ENCODE measurements at regions not wholly inside any gene's neighbourhood (a gene's known extent, or its start where the extent isn't known, plus 50 kb on each side); places are given as distances from the start of the nearest gene placed in this dataset.

GRCh38 chr17:13970531-13970930 is 98.8 kb upstream of the COX10 start:
- no peak overlapping the region for H3K23ac ChIP-seq (ENCODE audit: low read length)
- no peak for DNase-seq
- no peak overlapping the region for H4K12ac ChIP-seq (ENCODE audit: low read depth, low read length)
- H2BK5ac ChIP-seq (ENCODE audit: low read depth, low read length, poor library complexity): no peak overlapping the region
- no peak overlapping the region for H2AFZ ChIP-seq (ENCODE audit: insufficient read depth, low read length, poor library complexity)
- no peaks in the 10 kb centered on the region for H3K27me3 ChIP-seq (ENCODE audit: insufficient read depth, low read length)
- H2AK5ac ChIP-seq (ENCODE audit: low read length): no peak overlapping the region
- no peak overlapping the region for H2BK120ac ChIP-seq (ENCODE audit: insufficient read depth, low read length, poor library complexity)
- H3K27ac ChIP-seq (ENCODE audit: low read depth, low read length): no peak overlapping the region
- no peaks in the 10 kb centered on the region for H3K4me1 ChIP-seq (ENCODE audit: control insufficient read depth in 1 of 2, insufficient read depth in 2 of 2, low read length in 2 of 2)
- H3K14ac ChIP-seq (ENCODE audit: low read length): no peak overlapping the region
- no peak overlapping the region for H3K4me3 ChIP-seq (ENCODE audit: low read depth, low read length)
- H3K79me2 ChIP-seq (ENCODE audit: control insufficient read depth, insufficient read depth, low read length, poor library complexity): no peaks in the 10 kb centered on the region
- no CpG with 5 or more reads among the region's 5 CpGs for WGBS (ENCODE audit: extremely low coverage, insufficient coverage, insufficient read length)
- H3K9me3 ChIP-seq (ENCODE audit: insufficient read depth, low read depth, low read length): no peaks in the 10 kb centered on the region
- H3K79me1 ChIP-seq (ENCODE audit: low read length): no peaks in the 10 kb centered on the region
- no peak overlapping the region for H3K4ac ChIP-seq (ENCODE audit: low read depth, low read length)
- H4K91ac ChIP-seq (ENCODE audit: low read depth, low read length): no peak overlapping the region
- H3K9ac ChIP-seq (ENCODE audit: low read length): no peak overlapping the region
- H3K36me3 ChIP-seq (ENCODE audit: control insufficient read depth in 1 of 2, insufficient read depth in 2 of 2, low read length in 2 of 2): no peaks in the 10 kb centered on the region
- H3K18ac ChIP-seq (ENCODE audit: low read length): no peak overlapping the region
- H2BK12ac ChIP-seq (ENCODE audit: low read length): no peak overlapping the region
- H3K4me2 ChIP-seq (ENCODE audit: low read length): no peak overlapping the region
- H4K8ac ChIP-seq (ENCODE audit: low read depth, low read length): no peak overlapping the region

DNA sequence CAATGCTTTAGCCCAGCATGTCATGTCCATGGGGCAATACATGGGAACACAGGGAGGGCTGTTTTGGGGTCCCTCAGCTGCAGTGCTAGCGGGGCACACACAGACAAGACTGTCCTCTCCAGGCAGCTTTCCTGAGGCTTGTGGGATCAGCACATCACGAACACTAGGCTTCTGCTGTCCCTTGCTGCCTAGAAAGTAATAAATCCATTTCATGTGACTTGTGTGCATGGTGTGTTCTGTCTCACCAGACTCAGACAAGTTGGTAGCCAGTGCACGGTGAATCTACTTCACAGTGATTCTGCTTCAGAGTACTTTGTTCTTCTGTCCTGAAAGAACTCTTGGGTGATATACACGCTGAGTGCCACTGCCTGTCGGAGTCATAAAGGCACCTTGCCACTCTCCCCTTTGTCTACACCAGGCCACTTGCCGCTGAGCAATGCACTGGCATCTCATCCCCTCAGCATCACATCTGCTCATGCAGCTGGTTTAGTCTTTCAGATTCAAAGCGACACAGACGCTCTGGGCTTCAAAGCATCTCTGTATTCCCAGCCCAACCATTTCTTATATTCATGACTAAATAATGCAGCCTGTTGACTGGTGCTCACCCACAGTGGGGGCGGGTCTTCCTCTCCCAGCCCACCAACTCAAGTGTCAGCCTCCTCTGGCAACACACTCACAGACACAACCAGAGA is 95.2 kb upstream of the COX10 start:
- Histone ChIP-seq H2BK120ac (ENCODE audit: insufficient read depth, low read length, poor library complexity) (no peak overlapping the region), H3K4ac (ENCODE audit: low read depth, low read length) (no peak overlapping the region), H2AFZ (ENCODE audit: insufficient read depth, low read length, poor library complexity) (no peak overlapping the region), H3K9ac (ENCODE audit: low read length) (no peak overlapping the region), H3K79me1 (ENCODE audit: low read length) (no peaks in the 10 kb centered on the region), H3K79me2 (ENCODE audit: control insufficient read depth, insufficient read depth, low read length, poor library complexity) (no peaks in the 10 kb centered on the region), H2BK5ac (ENCODE audit: low read depth, low read length, poor library complexity) (no peak overlapping the region), H3K23ac (ENCODE audit: low read length) (no peak overlapping the region), H3K4me2 (ENCODE audit: low read length) (no peak overlapping the region), H3K4me1 (ENCODE audit: control insufficient read depth in 1 of 2, insufficient read depth in 2 of 2, low read length in 2 of 2) (no peaks in the 10 kb centered on the region), H3K27ac (ENCODE audit: low read depth, low read length) (no peak overlapping the region), H2BK12ac (ENCODE audit: low read length) (no peak overlapping the region), H4K8ac (ENCODE audit: low read depth, low read length) (no peak overlapping the region), H4K12ac (ENCODE audit: low read depth, low read length) (no peak overlapping the region), H3K9me3 (ENCODE audit: insufficient read depth, low read depth, low read length) (no peaks in the 10 kb centered on the region), H3K36me3 (ENCODE audit: control insufficient read depth in 1 of 2, insufficient read depth in 2 of 2, low read length in 2 of 2) (no peaks in the 10 kb centered on the region), H4K91ac (ENCODE audit: low read depth, low read length) (no peak overlapping the region), H3K4me3 (ENCODE audit: low read depth, low read length) (no peak overlapping the region), H2AK5ac (ENCODE audit: low read length) (no peak overlapping the region), H3K18ac (ENCODE audit: low read length) (no peak overlapping the region), H3K27me3 (ENCODE audit: insufficient read depth, low read length) (no peaks in the 10 kb centered on the region), H3K14ac (ENCODE audit: low read length) (no peak overlapping the region)
- DNase-seq: no peak
- no CpG with 5 or more reads among the region's 9 CpGs for WGBS (ENCODE audit: extremely low coverage, insufficient coverage, insufficient read length)

GRCh38 chr17:13977837-13978236 is 91.5 kb upstream of the COX10 start:
- Histone ChIP-seq H3K4me3 (ENCODE audit: low read depth, low read length) (no peak overlapping the region), H3K9ac (ENCODE audit: low read length) (no peak overlapping the region), H2AK5ac (ENCODE audit: low read length) (no peak overlapping the region), H3K18ac (ENCODE audit: low read length) (no peak overlapping the region), H3K4me1 (ENCODE audit: control insufficient read depth in 1 of 2, insufficient read depth in 2 of 2, low read length in 2 of 2) (no peaks in the 10 kb centered on the region), H2AFZ (ENCODE audit: insufficient read depth, low read length, poor library complexity) (no peak overlapping the region), H3K4me2 (ENCODE audit: low read length) (no peak overlapping the region), H4K8ac (ENCODE audit: low read depth, low read length) (no peak overlapping the region), H3K9me3 (ENCODE audit: insufficient read depth, low read depth, low read length) (no peaks in the 10 kb centered on the region), H4K12ac (ENCODE audit: low read depth, low read length) (no peak overlapping the region), H2BK120ac (ENCODE audit: insufficient read depth, low read length, poor library complexity) (no peak overlapping the region), H3K14ac (ENCODE audit: low read length) (no peak overlapping the region), H3K4ac (ENCODE audit: low read depth, low read length) (no peak overlapping the region), H2BK5ac (ENCODE audit: low read depth, low read length, poor library complexity) (no peak overlapping the region), H3K23ac (ENCODE audit: low read length) (no peak overlapping the region), H4K91ac (ENCODE audit: low read depth, low read length) (no peak overlapping the region), H3K36me3 (ENCODE audit: control insufficient read depth in 1 of 2, insufficient read depth in 2 of 2, low read length in 2 of 2) (no peaks in the 10 kb centered on the region), H3K27me3 (ENCODE audit: insufficient read depth, low read length) (no peaks in the 10 kb centered on the region), H3K79me2 (ENCODE audit: control insufficient read depth, insufficient read depth, low read length, poor library complexity) (no peaks in the 10 kb centered on the region), H3K79me1 (ENCODE audit: low read length) (no peaks in the 10 kb centered on the region), H2BK12ac (ENCODE audit: low read length) (no peak overlapping the region), H3K27ac (ENCODE audit: low read depth, low read length) (no peak overlapping the region)
- peak; percentile 38 to 75 for DNase-seq
- WGBS (ENCODE audit: extremely low coverage, insufficient coverage, insufficient read length): no CpG with 5 or more reads among the region's 1 CpG

- H4K91ac ChIP-seq (ENCODE audit: low read depth, low read length): no peak overlapping the region
- H4K8ac ChIP-seq (ENCODE audit: low read depth, low read length): no peak overlapping the region
- no peak overlapping the region for H3K27ac ChIP-seq (ENCODE audit: low read depth, low read length)
- H3K4me1 ChIP-seq (ENCODE audit: control insufficient read depth in 1 of 2, insufficient read depth in 2 of 2, low read length in 2 of 2): no peaks in the 10 kb centered on the region
- no peak overlapping the region for H2AFZ ChIP-seq (ENCODE audit: insufficient read depth, low read length, poor library complexity)
- no peaks in the 10 kb centered on the region for H3K79me2 ChIP-seq (ENCODE audit: control insufficient read depth, insufficient read depth, low read length, poor library complexity)
- no peak overlapping the region for H2BK12ac ChIP-seq (ENCODE audit: low read length)
- H4K12ac ChIP-seq (ENCODE audit: low read depth, low read length): no peak overlapping the region
- no peak overlapping the region for H3K18ac ChIP-seq (ENCODE audit: low read length)
- H3K36me3 ChIP-seq (ENCODE audit: control insufficient read depth in 1 of 2, insufficient read depth in 2 of 2, low read length in 2 of 2): no peaks in the 10 kb centered on the region
- no peak overlapping the region for H2BK5ac ChIP-seq (ENCODE audit: low read depth, low read length, poor library complexity)
- H3K4me2 ChIP-seq (ENCODE audit: low read length): no peak overlapping the region
- no peaks in the 10 kb centered on the region for H3K9me3 ChIP-seq (ENCODE audit: insufficient read depth, low read depth, low read length)
- H3K23ac ChIP-seq (ENCODE audit: low read length): no peak overlapping the region
- no peak for DNase-seq
- no peak overlapping the region for H3K4ac ChIP-seq (ENCODE audit: low read depth, low read length)
- H2BK120ac ChIP-seq (ENCODE audit: insufficient read depth, low read length, poor library complexity): no peak overlapping the region
- H2AK5ac ChIP-seq (ENCODE audit: low read length): no peak overlapping the region
- no peak overlapping the region for H3K9ac ChIP-seq (ENCODE audit: low read length)
- no CpG with 5 or more reads among the region's 1 CpG for WGBS (ENCODE audit: extremely low coverage, insufficient coverage, insufficient read length)
- H3K27me3 ChIP-seq (ENCODE audit: insufficient read depth, low read length): no peaks in the 10 kb centered on the region
- no peak overlapping the region for H3K14ac ChIP-seq (ENCODE audit: low read length)
- no peaks in the 10 kb centered on the region for H3K79me1 ChIP-seq (ENCODE audit: low read length)
- H3K4me3 ChIP-seq (ENCODE audit: low read depth, low read length): no peak overlapping the region
These were observed 90.8 kb upstream of the COX10 start for GRCh38 chr17:13978478-13978877.

All from trophoblast cell (in vitro differentiated cells and primary cell).